Uterus (tissue), 2 donors: ENCODE measurements at regions not wholly inside any gene's neighbourhood (a gene's known extent, or its start where the extent isn't known, plus 50 kb on each side); places are given as distances from the start of the nearest gene placed in this dataset.

ENCODE experiments used
- CTCF ChIP-seq, 4 experiments: fragments of 200-600 bp in 2 of 4; fragments of 450-650 bp in 2 of 4; sonication (generic) in 2 of 4; IDR thresholded peaks; one replicate each; pipeline ENCODE4 v1.5.1; 2016 to 2019; ENCODE audit warnings: antibody characterized with exemption in 4 of 4, mild to moderate bottlenecking in 2 of 4, moderate library complexity in 1 of 4
- POLR2A ChIP-seq, 2 donors: fragments of 450-650 bp; IDR thresholded peaks; one replicate each; pipeline ENCODE4 v1.6.1; 2016; ENCODE audit warnings: antibody characterized with exemption in 2 of 2, mild to moderate bottlenecking in 1 of 2, moderate library complexity in 1 of 2

GRCh38 chr22:47954107-47954506, 1191.7 kb downstream of the TBC1D22A start:
- TF ChIP-seq CTCF (IDR thresholded peaks at IDR 0.05): no peak
- no peak for TF ChIP-seq POLR2A (IDR thresholded peaks at IDR 0.05)
